NCI-H2107 treated with DMSO at 0.1 percent for 48 hours (cell line): ENCODE measurements at regions not wholly inside any gene's neighbourhood (a gene's known extent, or its start where the extent isn't known, plus 50 kb on each side); places are given as distances from the start of the nearest gene placed in this dataset.
A peak's percentile ranks its signal among the peaks of the same experiment; 100 is the strongest.

Experiments
- DNase-seq: peaks from one replicate; lab custom pipeline; 2025; ENCODE audit not compliant: unreplicated experiment; lab: John Stamatoyannopoulos, UW

GRCh38 chr10:50936335-50936734, 50.9 kb upstream of the A1CF start:
- no peak for DNase-seq

GRCh38 chr10:50937230-50937907, 51.9 kb upstream of the A1CF start:
- no peak for DNase-seq

- no peak for DNase-seq
Measured at GRCh38 chr10:50941629-50942028, 56.2 kb upstream of the A1CF start.

- DNase-seq: no peak
Measured at GRCh38 chr10:50946991-50947781, 61.8 kb upstream of the A1CF start.

- no peak for DNase-seq
Measured at GRCh38 chr10:50951365-50951764, 65.9 kb upstream of the A1CF start.

GRCh38 chr10:50961297-50961696, 75.9 kb upstream of the A1CF start:
- no peak for DNase-seq

GRCh38 chr10:50963063-50963462, 77.6 kb upstream of the A1CF start:
- DNase-seq: no peak

- no peak for DNase-seq
Measured at GRCh38 chr10:50968386-50969091, 83.1 kb upstream of the A1CF start.

- DNase-seq: no peak
Measured at GRCh38 chr10:50972591-50972990, 87.2 kb upstream of the A1CF start.

GRCh38 chr10:50981385-50981784, 92.9 kb upstream of the PRKG1 start:
- no peak for DNase-seq

GRCh38 chr10:50981904-50982303, 92.4 kb upstream of the PRKG1 start:
- no peak for DNase-seq

GRCh38 chr10:50982989-50983388, 91.3 kb upstream of the PRKG1 start:
- no peak for DNase-seq

- DNase-seq: no peak
Measured at GRCh38 chr10:50987934-50988333, 86.4 kb upstream of the PRKG1 start.

- DNase-seq: no peak
Measured at GRCh38 chr10:50988792-50989191, 85.5 kb upstream of the PRKG1 start.

GRCh38 chr10:50990568-50991455, 83.5 kb upstream of the PRKG1 start:
- DNase-seq: peak; percentile 13

GRCh38 chr10:50991456-50992355, 82.6 kb upstream of the PRKG1 start:
- no peak for DNase-seq

GRCh38 chr10:50992356-50992901, 81.9 kb upstream of the PRKG1 start:
- DNase-seq: no peak

GRCh38 chr10:50992972-50993766, 81.1 kb upstream of the PRKG1 start:
- no peak for DNase-seq

- no peak for DNase-seq
Measured at GRCh38 chr10:50993771-50994251, 80.5 kb upstream of the PRKG1 start.
